ENCODE measurements at regions not wholly inside any gene's neighbourhood (a gene's known extent, or its start where the extent isn't known, plus 50 kb on each side); places are given as distances from the start of the nearest gene placed in this dataset.

GRCh38 chr1:185463011-185463410 is 146.0 kb upstream of the IVNS1ABP start:
- TF ChIP-seq CTCF (IDR thresholded peaks at IDR 0.05) = no peak
- no peak for TF ChIP-seq POLR2A (IDR thresholded peaks at IDR 0.05)
